ENCODE measurements at regions not wholly inside any gene's neighbourhood (a gene's known extent, or its start where the extent isn't known, plus 50 kb on each side); places are given as distances from the start of the nearest gene placed in this dataset.

- H4K20me1 ChIP-seq (ENCODE audit: insufficient read depth), result no peaks in the 10 kb centered on the region
- H3K27me3 ChIP-seq (ENCODE audit: insufficient read depth, low read depth), result no peaks in the 10 kb centered on the region
- no peak overlapping the region for H3K4me3 ChIP-seq (IDR thresholded peaks at IDR 0.05; ENCODE audit: insufficient read depth, low read depth, low read length)
- TF ChIP-seq CTCF (conservative IDR thresholded peaks at IDR 0.05; ENCODE audit: low read depth, low read length), result no peak
- no peaks in the 10 kb centered on the region for H3K36me3 ChIP-seq (ENCODE audit: insufficient read depth)
- H3K79me2 ChIP-seq (ENCODE audit: insufficient read depth, low read depth), result no peaks in the 10 kb centered on the region
- no peaks in the 10 kb centered on the region for H3K4me1 ChIP-seq (ENCODE audit: low read depth, poor library complexity, severe bottlenecking)
- no peak overlapping the region for H3K9ac ChIP-seq
- H3K27ac ChIP-seq, result no peak overlapping the region
- H3K4me2 ChIP-seq, result no peak overlapping the region
- no peak overlapping the region for H2AFZ ChIP-seq (ENCODE audit: low read depth)
Observed at GRCh38 chr1:177448652-177449357, 278.0 kb downstream of the BRINP2 start.

GRCh38 chr1:177448036-177448615 is 277.4 kb downstream of the BRINP2 start:
- H3K4me1 ChIP-seq (ENCODE audit: low read depth, poor library complexity, severe bottlenecking), result no peaks in the 10 kb centered on the region
- no peaks in the 10 kb centered on the region for H4K20me1 ChIP-seq (ENCODE audit: insufficient read depth)
- no peak overlapping the region for H2AFZ ChIP-seq (ENCODE audit: low read depth)
- H3K79me2 ChIP-seq (ENCODE audit: insufficient read depth, low read depth), result no peaks in the 10 kb centered on the region
- no peaks in the 10 kb centered on the region for H3K27me3 ChIP-seq (ENCODE audit: insufficient read depth, low read depth)
- H3K36me3 ChIP-seq (ENCODE audit: insufficient read depth), result no peaks in the 10 kb centered on the region
- H3K4me2 ChIP-seq, result no peak overlapping the region
- H3K27ac ChIP-seq, result no peak overlapping the region
- H3K9ac ChIP-seq, result no peak overlapping the region
- no peak overlapping the region for H3K4me3 ChIP-seq (IDR thresholded peaks at IDR 0.05; ENCODE audit: insufficient read depth, low read depth, low read length)
- no peak for TF ChIP-seq CTCF (conservative IDR thresholded peaks at IDR 0.05; ENCODE audit: low read depth, low read length)

DNA sequence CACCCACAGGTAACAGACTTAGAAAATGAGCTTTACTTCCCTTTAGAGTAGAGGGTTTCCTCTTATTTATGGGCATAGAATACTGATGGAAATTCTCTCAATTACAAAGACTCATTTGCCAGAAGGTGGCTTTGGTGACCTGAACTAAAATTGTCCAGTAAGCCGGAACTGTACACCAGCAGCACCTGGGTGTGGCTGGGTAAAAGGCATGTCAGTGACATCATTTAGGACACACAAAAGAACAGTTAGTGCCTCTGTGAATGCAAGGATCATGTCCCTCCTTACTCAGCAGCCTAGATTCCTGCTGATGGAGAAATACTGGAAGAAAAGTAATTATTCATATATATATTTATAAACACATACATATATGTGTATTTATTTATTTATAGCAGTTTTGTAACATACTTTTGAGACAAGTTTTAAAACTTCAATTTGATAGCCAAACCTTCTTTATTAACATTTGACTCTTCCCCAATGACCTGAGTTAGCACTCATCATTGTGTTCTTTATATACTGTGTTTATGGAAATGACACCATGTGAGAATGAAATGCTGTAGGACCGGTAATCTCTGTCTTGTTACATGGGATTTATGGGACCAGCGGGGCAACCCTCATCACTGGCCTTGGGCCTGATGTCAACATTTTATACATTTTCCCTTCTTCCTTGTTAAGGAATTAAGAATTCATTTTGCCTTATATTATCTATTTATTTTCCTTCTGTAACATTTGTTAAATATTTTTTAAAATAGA is 274.4 kb downstream of the BRINP2 start:
- Histone ChIP-seq H3K36me3 (ENCODE audit: insufficient read depth) (no peaks in the 10 kb centered on the region), H3K27ac (no peak overlapping the region), H3K79me2 (ENCODE audit: insufficient read depth, low read depth) (no peaks in the 10 kb centered on the region), H3K9ac (no peak overlapping the region), H3K4me3 (IDR thresholded peaks at IDR 0.05; ENCODE audit: insufficient read depth, low read depth, low read length) (no peak overlapping the region), H3K4me1 (ENCODE audit: low read depth, poor library complexity, severe bottlenecking) (no peaks in the 10 kb centered on the region), H3K4me2 (no peak overlapping the region), H4K20me1 (ENCODE audit: insufficient read depth) (no peaks in the 10 kb centered on the region), H2AFZ (ENCODE audit: low read depth) (no peak overlapping the region), H3K27me3 (ENCODE audit: insufficient read depth, low read depth) (no peaks in the 10 kb centered on the region)
- no peak for TF ChIP-seq CTCF (conservative IDR thresholded peaks at IDR 0.05; ENCODE audit: low read depth, low read length)

DNA sequence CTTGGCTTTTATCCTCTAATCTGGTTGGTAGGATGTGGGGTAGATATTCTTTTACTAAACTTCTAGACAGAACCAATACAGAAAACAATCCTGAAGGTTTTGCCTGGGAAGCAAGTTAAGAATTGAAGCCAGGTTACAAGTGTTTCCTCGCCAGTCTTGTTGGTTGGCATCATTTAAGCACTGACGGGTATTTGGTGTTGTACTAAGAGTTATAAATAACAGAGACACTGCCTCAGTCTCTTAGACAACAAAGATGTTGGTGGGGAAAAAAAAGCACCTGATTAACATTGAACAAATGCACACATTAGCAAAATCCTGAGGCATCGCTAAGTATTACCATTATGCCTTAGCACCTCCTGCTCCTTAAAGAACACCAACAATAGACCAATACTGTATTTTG is 272.2 kb downstream of the BRINP2 start:
- Histone ChIP-seq H2AFZ (ENCODE audit: low read depth) (no peak overlapping the region), H3K79me2 (ENCODE audit: insufficient read depth, low read depth) (no peaks in the 10 kb centered on the region), H3K9ac (no peak overlapping the region), H3K4me2 (no peak overlapping the region), H3K27me3 (ENCODE audit: insufficient read depth, low read depth) (no peaks in the 10 kb centered on the region), H3K4me3 (IDR thresholded peaks at IDR 0.05; ENCODE audit: insufficient read depth, low read depth, low read length) (no peak overlapping the region), H4K20me1 (ENCODE audit: insufficient read depth) (no peaks in the 10 kb centered on the region), H3K4me1 (ENCODE audit: low read depth, poor library complexity, severe bottlenecking) (no peaks in the 10 kb centered on the region), H3K27ac (no peak overlapping the region), H3K36me3 (ENCODE audit: insufficient read depth) (no peaks in the 10 kb centered on the region)
- no peak for TF ChIP-seq CTCF (conservative IDR thresholded peaks at IDR 0.05; ENCODE audit: low read depth, low read length)
